SK-N-SH treated with all-trans-retinoic acid at 6 μM for 48 hours (cell line): ENCODE measurements at regions not wholly inside any gene's neighbourhood (a gene's known extent, or its start where the extent isn't known, plus 50 kb on each side); places are given as distances from the start of the nearest gene placed in this dataset.

Experiments used
- ATAC-seq: fragments of 200-7000 bp; cut with Tn5 transposase; 3 replicates; pipeline ENCODE4 v1.9.1; 2020; ENCODE audit warnings: mild to moderate bottlenecking, moderate library complexity
- ARNTL ChIP-seq: fragments of 450-650 bp; formaldehyde crosslinking; IDR thresholded peaks from 2 replicates; pipeline ENCODE4 v1.5.0; 2020; ENCODE audit warnings: low read depth, mild to moderate bottlenecking, moderate library complexity, borderline replicate concordance
- BACH2 ChIP-seq: fragments of 250-450 bp; sonication (Bioruptor Pico); IDR thresholded peaks from 2 replicates; pipeline ENCODE4 v1.9.0; 2021; ENCODE audit warnings: mild to moderate bottlenecking, borderline replicate concordance
- CREB5 ChIP-seq: fragments of 250-450 bp; sonication (Bioruptor Pico); IDR thresholded peaks from 2 replicates; pipeline ENCODE4 v1.5.1; 2020; ENCODE audit warnings: low read depth, mild to moderate bottlenecking, moderate library complexity
- CSDC2 ChIP-seq: fragments of 250-450 bp; sonication (Bioruptor Pico); IDR thresholded peaks from 2 replicates; pipeline ENCODE4 v1.5.0; 2020; ENCODE audit warnings: mild to moderate bottlenecking, moderate library complexity
- CSRNP3 ChIP-seq: fragments of 250-450 bp; sonication (Bioruptor Pico); IDR thresholded peaks from 2 replicates; pipeline ENCODE4 v1.5.1; 2021; ENCODE audit warnings: mild to moderate bottlenecking, moderate library complexity
- ESRRG ChIP-seq: fragments of 250-450 bp; sonication (Bioruptor Pico); IDR thresholded peaks from 2 replicates; pipeline ENCODE4 v1.6.1; 2021; ENCODE audit warnings: mild to moderate bottlenecking
- GLIS3 ChIP-seq: fragments of 250-450 bp; sonication (Bioruptor Pico); IDR thresholded peaks from 2 replicates; pipeline ENCODE4 v1.5.0; 2020; ENCODE audit warnings: mild to moderate bottlenecking, moderate library complexity
- ISL1 ChIP-seq: fragments of 250-450 bp; sonication (Bioruptor Pico); IDR thresholded peaks from 2 replicates; pipeline ENCODE4 v2.1.2; 2022; ENCODE audit warnings: mild to moderate bottlenecking, moderate library complexity
- OSR1 ChIP-seq: fragments of 250-450 bp; sonication (Bioruptor Pico); IDR thresholded peaks from 2 replicates; pipeline ENCODE4 v1.8.0; 2022; ENCODE audit warnings: moderate library complexity, mild to moderate bottlenecking, inconsistent platforms
- PATZ1 ChIP-seq: fragments of 250-450 bp; sonication (Bioruptor Pico); IDR thresholded peaks from 2 replicates; pipeline ENCODE4 v1.8.0; 2020; ENCODE audit warnings: mild to moderate bottlenecking, moderate library complexity, borderline replicate concordance
- POU6F1 ChIP-seq: fragments of 250-450 bp; sonication (Bioruptor Pico); IDR thresholded peaks from 2 replicates; pipeline ENCODE4 v1.8.0; 2021; ENCODE audit warnings: low read depth, mild to moderate bottlenecking, moderate library complexity, borderline replicate concordance
- SNAI2 ChIP-seq: fragments of 250-450 bp; sonication (Bioruptor Pico); IDR thresholded peaks from 2 replicates; pipeline ENCODE4 v1.5.0; 2020; ENCODE audit warnings: mild to moderate bottlenecking, moderate library complexity
- TCF4 ChIP-seq: fragments of 250-450 bp; sonication (Bioruptor Pico); IDR thresholded peaks from 2 replicates; pipeline ENCODE4 v1.8.0; 2021; ENCODE audit warnings: mild to moderate bottlenecking, moderate library complexity, borderline replicate concordance
- TSHZ2 ChIP-seq: fragments of 250-450 bp; sonication (Bioruptor Pico); IDR thresholded peaks from 2 replicates; pipeline ENCODE4 v1.5.0; 2020; ENCODE audit warnings: mild to moderate bottlenecking, moderate library complexity
- ZFP3 ChIP-seq: fragments of 250-450 bp; sonication (Bioruptor Pico); IDR thresholded peaks from 2 replicates; pipeline ENCODE4 v1.5.0; 2020; ENCODE audit warnings: mild to moderate bottlenecking, moderate library complexity
- ZFP30 ChIP-seq: fragments of 450-650 bp; formaldehyde crosslinking; IDR thresholded peaks from 2 replicates; pipeline ENCODE4 v1.5.0; 2022; ENCODE audit warnings: mild to moderate bottlenecking, moderate library complexity
- ZNF565 ChIP-seq: fragments of 450-650 bp; formaldehyde crosslinking; conservative IDR thresholded peaks from 2 replicates; pipeline ENCODE4 v1.5.0; 2020; ENCODE audit warnings: low read depth, mild to moderate bottlenecking, moderate library complexity
- ZNF70 ChIP-seq: fragments of 450-650 bp; formaldehyde crosslinking; IDR thresholded peaks from 2 replicates; pipeline ENCODE4 v1.5.0; 2020; ENCODE audit warnings: mild to moderate bottlenecking, moderate library complexity
- ZNF8 ChIP-seq: fragments of 450-650 bp; formaldehyde crosslinking; IDR thresholded peaks from 2 replicates; pipeline ENCODE4 v1.5.0; 2020; ENCODE audit warnings: mild to moderate bottlenecking, moderate library complexity

- ATAC-seq = peak; percentile 76
- TF ChIP-seq CSRNP3 (CRISPR knock-in tag) = no peak
- no peak for TF ChIP-seq ZNF565 (CRISPR knock-in tag)
- TF ChIP-seq CREB5 (CRISPR knock-in tag) = no peak
- no peak for TF ChIP-seq ARNTL (CRISPR knock-in tag)
- no peak for TF ChIP-seq GLIS3 (CRISPR knock-in tag)
- no peak for TF ChIP-seq POU6F1 (CRISPR knock-in tag)
- TF ChIP-seq ZFP30 = no peak
- TF ChIP-seq OSR1 = no peak
- no peak for TF ChIP-seq ESRRG
Measured at GRCh38 chr9:88759364-88759763, 224.4 kb downstream of the NXNL2 start.

GRCh38 chr9:88766778-88767503, 224.3 kb upstream of the S1PR3 start:
- TF ChIP-seq ZFP3 = no peak
- TF ChIP-seq ZNF565 (CRISPR knock-in tag) = no peak
- no peak for TF ChIP-seq ZNF8 (CRISPR knock-in tag)
- no peak for TF ChIP-seq ARNTL (CRISPR knock-in tag)
- TF ChIP-seq GLIS3 (CRISPR knock-in tag) = no peak
- no peak for TF ChIP-seq OSR1
- no peak for TF ChIP-seq SNAI2
- TF ChIP-seq ZNF70 (CRISPR knock-in tag) = no peak
- no peak for TF ChIP-seq PATZ1 (CRISPR knock-in tag)
- TF ChIP-seq CREB5 (CRISPR knock-in tag) = no peak
- TF ChIP-seq BACH2 (CRISPR knock-in tag) = no peak
- no peak for TF ChIP-seq ISL1
- no peak for TF ChIP-seq TCF4
- TF ChIP-seq POU6F1 (CRISPR knock-in tag) = no peak
- TF ChIP-seq TSHZ2 (CRISPR knock-in tag) = no peak
- TF ChIP-seq ZFP30 = no peak
- TF ChIP-seq ESRRG = no peak
- no peak for TF ChIP-seq CSDC2 (CRISPR knock-in tag)
- ATAC-seq = peak; percentile 61; the same call in 1 of the 3 replicates
